ENCODE measurements at regions not wholly inside any gene's neighbourhood (a gene's known extent, or its start where the extent isn't known, plus 50 kb on each side); places are given as distances from the start of the nearest gene placed in this dataset.
A peak's percentile ranks its signal among the peaks of the same experiment; 100 is the strongest.

- Histone ChIP-seq H3K27ac (no peak overlapping the region; the same call in 1 of the 2 replicates), H3K4me3 (ENCODE audit: low read depth, low read length) (no peak overlapping the region), H3K27me3 (ENCODE audit: insufficient read depth, low read depth, severe bottlenecking) (no peaks in the 10 kb centered on the region), H3K9me3 (ENCODE audit: severe bottlenecking) (no peaks in the 10 kb centered on the region), H3K36me3 (no peaks in the 10 kb centered on the region)
- TF ChIP-seq CTCF (IDR thresholded peaks at IDR 0.05; ENCODE audit: low read depth, low read length), result no peak
- peak; percentile 40 for DNase-seq
Measured at GRCh38 chr5:5795074-5795771, 372.7 kb downstream of the ICE1 start.

- no peak for TF ChIP-seq CTCF (IDR thresholded peaks at IDR 0.05; ENCODE audit: low read depth, low read length)
- Histone ChIP-seq H3K4me3 (ENCODE audit: low read depth, low read length) (no peak overlapping the region), H3K27ac (no peak overlapping the region), H3K9me3 (ENCODE audit: severe bottlenecking) (no peaks in the 10 kb centered on the region), H3K27me3 (ENCODE audit: insufficient read depth, low read depth, severe bottlenecking) (no peaks in the 10 kb centered on the region), H3K36me3 (no peaks in the 10 kb centered on the region)
- DNase-seq, result no peak
Measured at GRCh38 chr5:5794118-5794560, 371.7 kb downstream of the ICE1 start.

- Histone ChIP-seq H3K36me3 (no peaks in the 10 kb centered on the region), H3K9me3 (ENCODE audit: severe bottlenecking) (peaks cover under 1% of the 10 kb centered on the region), H3K4me3 (ENCODE audit: low read depth, low read length) (no peak overlapping the region), H3K27me3 (ENCODE audit: insufficient read depth, low read depth, severe bottlenecking) (no peaks in the 10 kb centered on the region), H3K27ac (no peak overlapping the region)
- DNase-seq, result no peak
- TF ChIP-seq CTCF (IDR thresholded peaks at IDR 0.05; ENCODE audit: low read depth, low read length), result no peak
Measured at GRCh38 chr5:5793242-5794117, 371.0 kb downstream of the ICE1 start.

GRCh38 chr5:5792106-5792505 lies 369.6 kb downstream of the ICE1 start:
- Histone ChIP-seq H3K9me3 (ENCODE audit: severe bottlenecking) (peaks cover 2% of the 10 kb centered on the region), H3K36me3 (no peaks in the 10 kb centered on the region), H3K4me3 (ENCODE audit: low read depth, low read length) (no peak overlapping the region), H3K27ac (no peak overlapping the region), H3K27me3 (ENCODE audit: insufficient read depth, low read depth, severe bottlenecking) (no peaks in the 10 kb centered on the region)
- no peak for DNase-seq
- TF ChIP-seq CTCF (IDR thresholded peaks at IDR 0.05; ENCODE audit: low read depth, low read length), result no peak

GRCh38 chr5:5788793-5789192 lies 366.3 kb downstream of the ICE1 start:
- Histone ChIP-seq H3K4me3 (ENCODE audit: low read depth, low read length) (no peak overlapping the region), H3K36me3 (no peaks in the 10 kb centered on the region), H3K27ac (no peak overlapping the region), H3K27me3 (ENCODE audit: insufficient read depth, low read depth, severe bottlenecking) (no peaks in the 10 kb centered on the region), H3K9me3 (ENCODE audit: severe bottlenecking) (peaks cover 2% of the 10 kb centered on the region)
- DNase-seq, result no peak
- TF ChIP-seq CTCF (IDR thresholded peaks at IDR 0.05; ENCODE audit: low read depth, low read length), result no peak
